Natural killer cell (primary cell): ENCODE measurements at regions not wholly inside any gene's neighbourhood (a gene's known extent, or its start where the extent isn't known, plus 50 kb on each side); places are given as distances from the start of the nearest gene placed in this dataset.

ENCODE experiments used
- ATAC-seq, 3 donors: fragments of 150-1000 bp in 2 of 3; fragments of 200-7000 bp in 1 of 3; cut with Tn5 transposase; 1 replicate in 1 of 3; 2 replicates in 2 of 3; pipeline ENCODE4 v1.10.0; 2021; ENCODE audit warnings: mild to moderate bottlenecking in 2 of 3, moderate library complexity in 2 of 3
- DNase-seq, 2 donors: peaks; one replicate each; pipeline versions ENCODE4 v3.0.0 to v3.0.0-alpha.2; 2013 to 2021; ENCODE audit warnings: mixed read lengths in 1 of 2
- H3K27ac ChIP-seq: one replicate; pipeline ENCODE4 v1.5.1; 2013; ENCODE audit warnings: mild to moderate bottlenecking, low read length
- H3K27me3 ChIP-seq: one replicate; pipeline ENCODE4 v1.6.1; 2013; ENCODE audit warnings: low read length; ENCODE audit not compliant: control insufficient read depth, insufficient read depth
- H3K36me3 ChIP-seq: one replicate; pipeline ENCODE4 v1.6.1; 2013; ENCODE audit warnings: low read length; ENCODE audit not compliant: control insufficient read depth, insufficient read depth
- H3K4me1 ChIP-seq: one replicate; pipeline ENCODE4 v1.6.1; 2013; ENCODE audit warnings: low read length; ENCODE audit not compliant: control insufficient read depth, insufficient read depth
- H3K4me3 ChIP-seq: one replicate; pipeline ENCODE4 v1.5.1; 2013; ENCODE audit warnings: low read length
- H3K9me3 ChIP-seq: one replicate; pipeline ENCODE4 v1.6.1; 2013; ENCODE audit warnings: low read length; ENCODE audit not compliant: control insufficient read depth, insufficient read depth
- H3K27ac Mint-ChIP-seq, 2 donors: one replicate each; pipeline ENCODE4 v1.8.0; 2022; ENCODE audit warnings: mild to moderate bottlenecking in 2 of 2, mixed read lengths in 2 of 2, moderate library complexity in 1 of 2
- H3K27me3 Mint-ChIP-seq, 2 donors: one replicate each; pipeline ENCODE4 v1.8.0; 2022; ENCODE audit warnings: low read depth in 2 of 2, mixed read lengths in 2 of 2
- H3K36me3 Mint-ChIP-seq: one replicate; pipeline ENCODE4 v1.8.0; 2022; ENCODE audit warnings: mixed read lengths
- H3K4me1 Mint-ChIP-seq, 2 donors: one replicate each; pipeline ENCODE4 v1.8.0; 2022; ENCODE audit warnings: mixed read lengths in 2 of 2
- H3K4me3 Mint-ChIP-seq: one replicate; pipeline ENCODE4 v1.8.0; 2022; ENCODE audit warnings: mild to moderate bottlenecking, moderate library complexity, mixed read lengths
- H3K9me3 Mint-ChIP-seq, 2 donors: one replicate each; pipeline ENCODE4 v1.8.0; 2022; ENCODE audit warnings: mixed read lengths in 2 of 2
- CTCF ChIP-seq: fragments of 200-600 bp; IDR thresholded peaks from one replicate; pipeline ENCODE4 v1.8.0; 2022; ENCODE audit warnings: antibody characterized with exemption
- WGBS: methylation state at CpG from one replicate; pipeline ENCODE4 v1.1.7; 2013; ENCODE audit warnings: missing lambda C conversion rate; ENCODE audit not compliant: insufficient coverage; 5-methylcytosine and 5-hydroxymethylcytosine counted together
- intact Hi-C: fragments of 100-400 bp; cut with micrococcal nuclease; formaldehyde crosslinking; loops from one replicate; pipeline ENCODE4 v1.14.2; 2022

- Mint-ChIP-seq H3K4me1 (no peaks in the 10 kb centered on the region), H3K4me3 (no peak overlapping the region), H3K9me3 (peaks cover 2 to 6% of the 10 kb centered on the region in 2 donors), H3K36me3 (peaks cover 7% of the 10 kb centered on the region), H3K27me3 (no peaks in the 10 kb centered on the region), H3K27ac (no peak overlapping the region)
- no CpG with 5 or more reads among the region's 1 CpG for WGBS
- no peak for TF ChIP-seq CTCF
- ATAC-seq (no peak), DNase-seq (no peak)
- Histone ChIP-seq H3K9me3 (no peaks in the 10 kb centered on the region), H3K27me3 (no peaks in the 10 kb centered on the region), H3K27ac (no peak overlapping the region), H3K36me3 (no peaks in the 10 kb centered on the region), H3K4me1 (no peaks in the 10 kb centered on the region), H3K4me3 (no peak overlapping the region)
- intact Hi-C loops = no loop called here
Observed at GRCh38 chr9:82538634-82539033, 524.3 kb downstream of the RASEF start.

- no peak overlapping the region for H3K27ac ChIP-seq
- H3K9me3 Mint-ChIP-seq = peaks cover 2 to 4% of the 10 kb centered on the region in 2 donors
- no peak for TF ChIP-seq CTCF
- intact Hi-C loops = no loop called here
- ATAC-seq (no peak), DNase-seq (no peak)
- no peaks in the 10 kb centered on the region for H3K9me3 ChIP-seq
- no peak overlapping the region for H3K4me3 Mint-ChIP-seq
- H3K4me1 ChIP-seq = no peaks in the 10 kb centered on the region
- peaks cover 7% of the 10 kb centered on the region for H3K36me3 Mint-ChIP-seq
- H3K27me3 Mint-ChIP-seq = no peaks in the 10 kb centered on the region
- 100% methylated on average over 2 of the region's 2 CpGs for WGBS
- H3K27ac Mint-ChIP-seq = no peak overlapping the region
- no peaks in the 10 kb centered on the region for H3K27me3 ChIP-seq
- H3K4me3 ChIP-seq = no peak overlapping the region
- H3K4me1 Mint-ChIP-seq = no peaks in the 10 kb centered on the region
- no peaks in the 10 kb centered on the region for H3K36me3 ChIP-seq
Observed at GRCh38 chr9:82539146-82539545, 523.8 kb downstream of the RASEF start.

- no peak overlapping the region for H3K27ac ChIP-seq
- ATAC-seq (no peak), DNase-seq (no peak)
- no peaks in the 10 kb centered on the region for H3K27me3 ChIP-seq
- H3K27ac Mint-ChIP-seq = no peak overlapping the region
- no peak overlapping the region for H3K4me3 ChIP-seq
- H3K36me3 Mint-ChIP-seq = peaks cover 7% of the 10 kb centered on the region
- no peak for TF ChIP-seq CTCF
- no peaks in the 10 kb centered on the region for H3K9me3 ChIP-seq
- no peak overlapping the region for H3K4me3 Mint-ChIP-seq
- 96% methylated on average over 2 of the region's 2 CpGs for WGBS
- H3K36me3 ChIP-seq = no peaks in the 10 kb centered on the region
- intact Hi-C loops = no loop called here
- peaks cover 3 to 6% of the 10 kb centered on the region in 2 donors for H3K9me3 Mint-ChIP-seq
- H3K27me3 Mint-ChIP-seq = no peaks in the 10 kb centered on the region
- no peaks in the 10 kb centered on the region for H3K4me1 Mint-ChIP-seq
- H3K4me1 ChIP-seq = no peaks in the 10 kb centered on the region
Observed at GRCh38 chr9:82539856-82540579, 522.9 kb downstream of the RASEF start.

GRCh38 chr9:82543726-82544125, 519.2 kb downstream of the RASEF start:
- Mint-ChIP-seq H3K4me3 (no peak overlapping the region), H3K9me3 (peaks cover 6% of the 10 kb centered on the region in 2 donors), H3K27me3 (no peaks in the 10 kb centered on the region), H3K27ac (no peak overlapping the region), H3K4me1 (no peaks in the 10 kb centered on the region), H3K36me3 (peaks cover 7% of the 10 kb centered on the region)
- no peak for TF ChIP-seq CTCF
- intact Hi-C loops = no loop called here
- Histone ChIP-seq H3K4me3 (no peak overlapping the region), H3K27me3 (no peaks in the 10 kb centered on the region), H3K9me3 (no peaks in the 10 kb centered on the region), H3K27ac (no peak overlapping the region), H3K4me1 (no peaks in the 10 kb centered on the region), H3K36me3 (no peaks in the 10 kb centered on the region)
- ATAC-seq (no peak), DNase-seq (no peak)
